Activated CD4-positive, alpha-beta T cell treated with anti-CD3 and anti-CD28 coated beads, Interleukin-2, Interleukin-4, amounts not matched to agents 100 ng/mL and 50 ng/mL, durations not matched to agents 16 hours and 8 hours (primary cell): ENCODE measurements at regions not wholly inside any gene's neighbourhood (a gene's known extent, or its start where the extent isn't known, plus 50 kb on each side); places are given as distances from the start of the nearest gene placed in this dataset.
"Not testable (repeated sequence)": the region's sequence is repeated elsewhere in the genome, so short reads cannot be mapped to it uniquely, and the experiment has no call there.

Experiments
- DNase-seq: peaks from one replicate; pipeline ENCODE4 v3.0.0-alpha.2; 2020; ENCODE audit warnings: low spot score

DNA sequence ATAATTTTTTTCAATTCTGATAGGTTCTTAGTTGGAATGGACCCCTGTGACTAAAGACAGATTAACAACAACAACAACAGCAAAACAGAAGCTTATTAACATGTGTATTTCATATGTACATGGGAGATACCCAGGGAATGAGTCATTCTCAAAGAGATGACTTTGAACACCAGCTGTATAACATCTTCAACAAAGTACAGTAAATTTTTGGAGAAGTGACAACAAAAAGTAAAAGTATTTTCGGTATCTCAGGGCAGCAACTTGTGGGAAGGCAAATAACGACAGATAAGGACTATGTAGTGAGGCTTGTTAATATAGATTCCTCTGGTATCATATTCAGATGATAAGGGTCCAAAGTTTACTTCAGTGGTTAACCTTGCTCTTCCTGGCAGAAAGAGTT, 573.4 kb upstream of the RAG2 start:
- DNase-seq, result no peak

DNA sequence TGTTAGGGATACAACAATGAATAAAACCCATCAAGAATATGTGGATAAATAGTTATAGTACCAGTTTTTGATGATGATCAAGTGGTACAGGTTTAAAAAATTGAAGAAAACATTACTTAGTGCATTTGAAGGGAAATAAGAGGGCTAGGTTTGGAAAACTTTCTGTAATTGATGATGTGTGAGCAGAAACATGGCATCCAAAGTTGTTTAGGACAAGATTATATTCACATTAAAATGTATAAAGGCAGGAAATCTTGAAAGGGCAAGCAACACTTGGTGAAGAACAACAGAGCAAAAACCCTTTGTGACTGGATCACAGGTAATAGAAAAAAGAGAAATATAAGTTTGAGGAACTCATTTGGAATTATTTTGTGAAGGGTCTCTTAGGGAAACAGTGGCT, 572.3 kb upstream of the RAG2 start:
- DNase-seq, result no peak

DNA sequence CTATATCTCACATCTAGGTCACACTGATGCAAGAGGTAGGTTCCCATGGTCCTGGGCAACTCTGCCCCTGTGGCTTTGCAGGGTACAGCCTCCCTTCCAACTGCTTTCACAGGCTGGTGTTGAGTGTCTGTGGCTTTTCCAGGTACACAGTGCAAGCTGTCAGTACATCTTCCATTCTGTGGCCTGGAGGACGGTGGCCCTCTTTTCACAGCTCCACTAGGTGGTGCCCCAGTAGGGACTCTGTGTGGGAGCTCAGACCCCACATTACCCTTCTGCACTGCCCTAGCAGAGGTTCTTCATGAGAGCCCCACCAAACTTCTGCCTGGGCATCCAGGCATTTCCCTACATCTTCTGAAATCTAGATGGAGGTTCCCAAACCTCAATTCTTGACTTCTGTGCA, 547.4 kb upstream of the RAG2 start:
- DNase-seq, result not testable (repeated sequence)

DNA sequence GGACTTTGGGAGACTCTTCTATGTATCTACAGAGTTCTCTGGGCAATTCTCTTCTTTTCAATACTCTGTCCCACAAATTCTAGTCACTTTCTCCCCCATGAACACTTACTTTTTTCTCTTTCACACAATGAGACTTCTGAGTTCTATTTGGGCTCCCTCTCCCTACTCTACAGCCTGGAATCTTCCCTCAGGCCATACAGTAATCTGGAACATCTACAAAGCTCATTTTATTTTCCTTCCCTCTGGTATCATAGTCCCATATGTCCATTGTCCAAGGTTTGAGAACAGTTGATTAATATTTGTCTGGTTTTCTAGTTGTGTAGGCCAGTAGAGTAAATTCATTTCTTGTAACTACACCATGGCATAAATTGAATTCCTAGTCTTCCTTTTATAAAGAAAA, 544.6 kb upstream of the RAG2 start:
- DNase-seq, result no peak

DNA sequence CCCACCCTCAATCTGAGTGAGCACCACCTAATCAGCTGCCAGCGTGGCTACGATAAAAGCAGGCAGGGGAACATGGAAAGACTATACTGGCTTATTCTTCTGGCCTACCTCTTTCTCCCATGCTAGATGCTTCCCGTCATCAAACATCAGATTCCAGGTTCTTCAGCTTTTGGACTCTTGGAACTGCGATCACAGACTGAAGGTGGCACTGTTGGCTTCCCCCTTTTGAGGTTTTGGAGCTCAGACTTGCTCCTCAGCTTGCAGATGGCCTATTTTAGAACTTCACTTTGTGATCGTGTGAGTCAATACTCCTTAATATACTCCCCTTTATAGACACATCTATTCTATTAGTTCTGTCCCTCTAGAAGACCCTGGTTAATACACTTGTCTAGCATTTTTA, 543.7 kb upstream of the RAG2 start:
- no peak for DNase-seq

DNA sequence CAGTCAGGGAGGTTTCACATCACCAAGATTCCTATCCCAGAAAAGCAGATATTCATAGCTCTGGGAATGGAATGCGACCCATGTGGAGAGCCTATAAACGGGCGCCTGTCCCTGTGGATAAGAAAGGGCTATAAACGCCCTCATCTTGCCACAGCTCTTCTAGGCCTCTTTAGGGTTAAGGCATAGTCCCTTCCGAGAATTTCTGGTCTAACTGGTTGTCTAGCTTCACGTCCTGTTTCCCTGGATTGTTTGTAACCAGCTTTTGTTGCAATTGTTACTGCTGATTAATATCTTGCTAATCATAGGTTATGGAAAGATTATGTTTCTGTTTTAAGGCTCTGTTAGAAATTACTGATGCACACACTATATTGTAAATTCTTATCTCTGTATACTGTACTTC, 537.6 kb upstream of the RAG2 start:
- DNase-seq, result not testable (repeated sequence)

DNA sequence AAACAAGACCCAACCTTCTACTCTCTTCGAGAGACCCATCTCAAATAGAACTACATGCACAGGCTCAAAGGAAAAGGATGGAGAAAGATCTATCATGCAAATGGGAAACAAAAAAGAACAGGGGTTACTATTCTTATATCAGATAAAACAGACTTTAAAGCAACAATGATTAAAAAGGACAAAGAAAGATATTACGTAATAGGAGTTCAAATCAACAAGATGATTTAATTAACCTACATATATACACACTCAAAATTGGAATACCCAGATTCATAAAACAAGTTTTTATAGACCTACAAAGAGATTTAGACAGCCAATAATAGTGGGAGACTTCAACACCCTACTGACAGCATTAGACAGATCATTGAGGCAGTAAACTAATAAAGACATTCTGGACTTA, 536.6 kb upstream of the RAG2 start:
- no peak for DNase-seq

DNA sequence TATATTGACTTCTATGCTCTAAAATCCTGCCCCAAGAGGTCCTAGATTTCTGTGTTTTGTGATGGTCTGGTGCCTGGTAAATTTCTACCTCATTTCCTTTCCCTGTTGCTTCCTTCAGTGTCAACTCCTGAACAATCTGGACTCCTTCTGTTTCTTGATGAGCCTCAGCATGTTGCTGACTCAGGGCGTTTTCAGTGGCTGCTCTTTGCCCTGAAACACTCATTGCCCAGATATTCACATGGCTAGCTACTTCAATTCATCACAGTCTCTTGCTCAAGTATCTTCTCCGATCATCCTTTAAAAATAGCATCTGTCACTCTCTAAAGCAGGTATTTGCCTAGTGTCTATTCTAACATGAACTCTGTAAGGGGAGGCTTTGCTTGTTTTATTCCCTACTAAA, 526.3 kb upstream of the RAG2 start:
- no peak for DNase-seq

DNA sequence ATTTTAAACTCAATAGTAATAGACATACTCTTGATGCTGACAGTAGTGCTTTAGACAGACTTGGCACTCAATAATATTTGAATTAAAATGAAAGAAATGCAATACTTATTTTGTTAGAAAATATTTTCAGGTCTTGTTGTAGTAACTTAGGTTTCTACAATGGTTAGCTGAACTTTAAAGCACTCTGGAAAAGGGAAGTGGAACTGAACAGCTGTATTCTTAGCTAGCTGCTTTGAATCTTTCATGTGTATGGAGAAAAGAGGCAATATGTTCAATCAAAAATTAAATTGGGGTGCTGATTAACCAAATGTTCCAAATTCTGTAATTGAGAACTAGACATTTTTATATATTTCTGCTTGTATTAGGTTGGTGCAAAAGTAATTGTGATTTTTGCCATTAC, 517.9 kb upstream of the RAG2 start:
- no peak for DNase-seq

DNA sequence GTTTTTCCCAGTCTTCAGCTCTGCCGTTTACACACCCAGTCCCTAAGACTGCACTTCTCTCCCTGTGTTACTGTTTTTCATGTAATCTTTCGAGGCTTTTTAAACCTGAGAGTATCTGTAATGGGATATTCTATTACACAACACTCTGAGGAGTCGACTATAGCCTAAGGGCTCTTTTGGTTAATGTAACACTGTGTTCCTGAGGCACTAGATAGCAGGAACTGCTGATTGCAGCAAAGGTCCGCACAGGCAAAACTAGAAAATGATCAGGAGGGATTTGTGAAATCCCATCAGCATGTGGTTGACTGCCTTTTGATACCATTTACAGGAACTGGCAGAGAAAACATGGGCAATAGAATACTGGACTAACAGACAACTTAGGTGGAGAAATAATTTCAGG, 512.3 kb upstream of the RAG2 start:
- no peak for DNase-seq

DNA sequence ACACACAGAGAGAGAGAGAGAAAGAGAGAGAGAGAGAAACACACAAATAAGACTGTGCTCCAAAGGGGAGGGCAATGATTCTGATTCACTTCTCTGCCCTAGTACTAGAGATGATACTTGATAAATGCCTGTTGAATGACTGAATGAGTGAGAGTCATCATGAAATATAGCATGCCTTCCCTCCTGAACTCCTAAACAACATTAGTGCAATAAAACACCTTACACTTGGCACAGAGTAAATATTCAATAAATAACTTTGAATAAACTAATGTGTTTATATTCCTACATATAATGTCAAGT, 511.2 kb upstream of the RAG2 start:
- no peak for DNase-seq

DNA sequence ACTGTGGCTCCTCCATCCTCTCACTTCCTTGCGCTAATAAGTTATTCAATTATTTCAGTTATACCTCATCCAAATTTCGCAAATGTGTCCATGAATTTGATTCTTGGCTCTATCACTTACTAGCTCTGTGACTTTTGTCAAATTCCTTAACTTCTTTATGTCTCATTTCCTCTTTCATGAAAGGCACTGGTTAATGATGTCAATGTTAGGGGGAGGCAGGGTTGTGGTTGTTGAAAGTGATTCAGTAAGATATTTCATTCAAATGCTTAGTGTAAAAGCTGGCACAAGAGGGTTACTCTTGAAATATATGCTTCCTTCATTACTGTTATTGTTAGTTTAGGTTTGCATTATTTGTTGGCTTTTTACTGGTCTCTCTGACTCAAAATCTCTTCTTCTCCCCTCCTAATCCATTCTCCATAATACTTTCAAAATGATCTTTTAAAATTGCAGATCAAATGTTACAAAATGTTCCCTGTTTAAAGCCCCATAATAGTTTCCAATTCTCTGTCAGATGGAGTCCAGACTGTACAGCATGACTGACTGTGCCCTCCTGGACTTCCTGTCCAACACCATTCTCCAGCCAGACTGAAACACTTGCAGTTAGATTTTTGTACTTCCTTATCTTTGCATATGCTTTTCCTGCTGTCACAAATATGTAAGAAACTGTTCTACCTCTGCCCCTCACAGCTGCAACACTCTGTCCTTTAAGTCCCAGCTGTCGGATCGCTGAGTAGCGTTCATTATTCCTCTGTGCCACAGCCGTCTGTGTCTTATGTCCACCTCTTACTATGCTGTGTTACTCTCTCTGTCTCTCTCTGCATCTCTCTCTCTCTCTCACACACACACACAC, 510.6 kb upstream of the RAG2 start:
- no peak for DNase-seq

DNA sequence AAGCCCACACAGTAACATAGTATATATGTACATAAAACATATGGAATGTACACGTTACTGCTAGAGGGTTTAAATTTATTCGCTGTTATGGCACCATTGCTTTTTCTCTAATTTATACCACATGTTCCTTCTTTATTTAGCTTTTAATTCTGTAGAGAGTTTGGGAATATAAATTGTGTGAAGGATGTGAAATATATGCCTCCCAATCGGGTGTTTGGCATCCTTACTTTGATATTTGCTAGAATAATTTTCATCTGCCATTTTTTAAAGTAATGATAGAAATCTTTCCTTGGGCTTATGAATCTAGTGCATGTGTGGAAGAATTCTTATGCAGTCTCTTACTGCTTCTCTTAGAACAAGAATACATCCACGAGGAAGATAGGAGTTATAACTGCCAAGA, 509.8 kb upstream of the RAG2 start:
- DNase-seq, result no peak

DNA sequence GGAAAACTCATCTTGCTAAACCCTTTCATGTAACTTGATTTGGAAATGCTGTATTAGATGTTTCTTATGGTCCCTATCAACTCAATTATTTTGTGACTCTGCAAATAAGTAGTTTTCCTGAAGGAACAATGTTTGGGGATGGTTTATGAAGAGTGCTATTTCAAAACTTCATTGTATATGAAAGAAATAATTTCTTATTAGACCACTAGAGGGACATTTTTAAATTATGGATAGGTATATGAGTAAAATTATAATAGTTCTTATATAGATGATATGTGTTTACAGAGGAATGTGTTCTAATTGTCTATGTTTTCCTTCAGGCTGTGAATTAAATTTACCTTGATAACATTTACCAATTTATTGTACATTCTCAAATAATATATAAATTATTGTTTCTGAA, 509.4 kb upstream of the RAG2 start:
- DNase-seq, result no peak

DNA sequence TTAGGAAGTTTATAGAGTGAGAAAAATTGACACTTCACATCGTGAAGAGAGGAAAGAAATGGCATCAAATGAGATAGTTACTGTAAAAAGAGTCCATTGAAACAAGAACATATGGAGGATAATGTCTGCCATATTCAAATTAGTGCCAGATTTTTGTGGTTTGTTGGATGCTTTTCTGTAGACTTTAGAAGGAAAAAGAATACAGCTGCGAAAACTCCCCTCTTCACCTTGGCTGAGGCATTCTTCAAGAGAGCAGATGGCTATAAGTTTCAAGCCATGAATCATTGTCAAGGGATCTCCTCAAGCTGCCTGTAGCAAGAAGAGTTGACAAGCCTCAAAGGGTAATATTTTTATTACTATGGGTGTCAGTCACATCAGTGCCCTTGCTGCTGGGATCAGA, 507.4 kb upstream of the RAG2 start:
- DNase-seq, result no peak

DNA sequence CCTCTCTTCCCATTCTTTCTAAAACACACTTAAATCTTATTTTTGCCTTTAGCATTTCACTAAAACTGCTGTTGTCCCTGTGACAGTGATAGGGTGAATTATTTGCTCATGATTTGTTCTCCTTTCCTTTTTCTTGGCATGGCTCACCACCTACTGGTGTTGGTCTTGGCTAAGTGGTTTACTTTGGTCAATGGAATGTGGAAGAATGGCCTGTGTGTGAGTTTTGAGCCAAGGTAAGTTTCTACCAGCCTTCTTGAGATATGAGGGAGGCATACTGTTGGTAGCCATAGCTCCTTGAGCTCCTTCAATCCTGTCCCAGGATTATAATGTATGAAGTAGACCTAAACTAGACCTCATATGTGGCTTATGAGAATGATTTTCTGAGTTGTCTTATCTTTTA, 506.3 kb upstream of the RAG2 start:
- DNase-seq, result no peak

DNA sequence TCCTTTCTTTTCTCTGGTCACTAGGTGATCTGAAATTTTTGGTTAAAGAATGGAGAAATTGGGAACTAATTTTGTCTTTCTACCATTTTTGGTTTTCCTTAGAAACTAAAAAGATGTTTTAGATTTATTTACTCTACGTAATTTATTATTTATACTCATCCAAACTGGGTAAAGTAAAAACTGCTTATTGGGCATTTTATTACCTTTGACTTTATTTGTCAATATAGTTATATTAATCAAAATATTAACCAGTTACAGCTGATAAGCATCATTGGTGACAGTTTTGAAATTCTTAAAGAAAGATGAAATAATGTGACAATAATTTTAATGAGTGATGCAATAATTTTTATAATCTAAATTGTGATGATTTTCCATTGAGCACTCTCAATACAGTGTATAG, 502.0 kb upstream of the RAG2 start:
- DNase-seq, result no peak

DNA sequence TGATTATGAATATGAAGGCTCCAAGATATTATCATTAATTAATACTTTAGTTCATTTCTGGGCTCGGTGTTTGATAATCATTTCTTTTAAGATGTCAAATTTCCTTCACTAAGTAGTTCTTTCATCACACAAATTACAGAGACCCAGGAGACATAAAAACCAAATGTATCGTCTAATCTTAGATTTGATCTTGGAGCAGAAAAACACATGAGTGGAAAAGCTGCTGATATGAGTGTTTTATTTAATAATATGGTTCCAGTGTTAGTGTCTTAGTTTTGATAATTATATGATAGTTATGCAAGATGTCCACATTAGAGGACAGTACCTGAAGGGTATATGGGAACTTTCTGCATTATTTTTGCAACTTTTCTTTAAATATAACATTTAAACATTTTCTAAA, 494.5 kb upstream of the RAG2 start:
- DNase-seq, result no peak

DNA sequence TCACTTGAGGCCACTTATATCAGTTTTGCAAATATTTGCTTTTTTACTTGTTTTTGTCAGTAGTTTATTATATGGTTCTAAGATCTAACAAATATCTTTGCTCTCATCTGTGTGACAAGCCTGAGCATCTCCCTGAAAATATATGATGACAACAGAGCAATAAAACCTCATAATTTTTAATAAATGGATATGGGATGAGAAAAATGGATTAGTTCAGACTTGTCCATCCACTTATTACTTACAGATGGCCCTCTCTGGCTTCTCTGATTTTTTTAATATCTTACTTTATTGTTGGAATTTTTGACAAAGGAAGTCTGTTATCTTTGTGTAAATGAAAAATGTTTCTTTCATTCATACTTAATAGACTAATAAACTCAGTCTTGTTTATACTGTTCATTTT, 491.4 kb upstream of the RAG2 start:
- no peak for DNase-seq

DNA sequence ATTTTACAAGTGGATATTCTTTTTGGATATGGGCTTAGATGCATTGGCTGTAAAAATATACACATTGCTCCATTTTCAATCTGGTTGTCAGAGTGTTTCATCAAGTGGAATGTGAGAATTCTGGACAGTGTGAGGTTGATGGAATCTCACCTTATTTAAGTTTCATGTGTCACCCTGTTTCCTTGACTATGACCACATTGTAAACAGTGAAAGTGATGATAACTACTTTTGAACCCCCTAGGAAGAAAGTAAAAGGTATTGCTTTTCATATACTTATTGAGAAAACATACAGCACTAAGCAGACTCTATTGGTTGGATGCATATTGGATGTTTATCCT, 490.5 kb upstream of the RAG2 start:
- DNase-seq, result no peak

DNA sequence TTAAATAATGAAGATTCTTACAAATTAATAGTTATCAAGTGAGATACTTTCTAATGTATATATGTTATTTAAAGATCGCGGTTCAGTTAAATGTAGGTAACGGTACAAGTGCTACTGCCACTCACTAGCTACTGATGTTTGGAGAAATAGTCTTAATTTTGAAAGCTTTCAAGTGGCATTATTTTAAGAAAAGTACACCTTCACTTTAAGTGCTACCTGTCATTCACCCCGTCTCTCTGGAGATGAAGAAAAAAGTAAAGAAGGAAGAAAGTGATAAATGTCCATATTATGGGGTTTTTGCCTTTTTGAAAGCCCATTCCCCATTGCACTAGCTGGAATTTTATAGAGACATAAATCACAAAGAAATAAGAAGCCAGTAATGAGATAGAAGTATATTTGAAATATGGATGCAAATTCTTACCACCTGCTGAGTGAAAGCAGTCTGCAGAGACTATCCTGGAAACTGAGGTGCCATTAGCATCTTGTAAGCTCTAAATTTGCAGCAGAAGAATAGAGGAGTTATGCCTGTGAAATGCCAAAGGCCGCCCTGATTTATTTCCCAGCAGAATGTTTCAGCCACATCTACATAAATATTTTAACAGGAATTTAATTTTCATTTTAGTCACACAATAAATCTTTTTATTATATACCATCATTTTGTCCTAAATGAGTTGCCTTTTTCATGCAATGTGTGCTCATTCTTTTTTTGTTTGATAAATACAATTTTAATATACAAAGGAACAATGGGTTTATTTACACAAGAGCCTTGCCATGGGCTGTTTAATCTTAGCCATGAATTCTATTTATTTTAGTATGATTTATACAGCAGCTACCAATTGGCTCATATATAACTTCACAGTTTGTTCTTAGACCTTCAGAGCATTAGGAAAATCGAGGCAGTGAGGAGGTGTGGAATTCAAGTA, 489.9 kb upstream of the RAG2 start:
- DNase-seq, result no peak

DNA sequence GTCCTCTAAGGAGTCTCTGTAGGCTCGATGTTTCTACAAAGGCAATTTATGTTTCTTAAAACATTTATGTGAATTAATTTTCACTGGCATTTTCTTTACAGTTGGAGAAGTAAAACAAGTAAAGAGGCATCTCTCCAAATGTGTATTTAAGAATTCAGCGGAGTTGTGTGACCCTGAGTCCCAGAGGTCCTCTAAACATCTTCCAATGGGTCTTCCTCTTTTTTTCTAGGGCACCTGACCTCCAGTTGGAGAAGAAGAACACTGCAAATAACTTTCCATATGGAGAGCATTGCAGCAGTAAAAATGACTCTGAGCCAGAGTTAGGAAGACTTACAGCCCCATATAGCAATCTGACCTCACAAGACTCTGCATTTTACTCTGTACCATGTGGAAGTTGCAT, 480.5 kb upstream of the RAG2 start:
- no peak for DNase-seq

DNA sequence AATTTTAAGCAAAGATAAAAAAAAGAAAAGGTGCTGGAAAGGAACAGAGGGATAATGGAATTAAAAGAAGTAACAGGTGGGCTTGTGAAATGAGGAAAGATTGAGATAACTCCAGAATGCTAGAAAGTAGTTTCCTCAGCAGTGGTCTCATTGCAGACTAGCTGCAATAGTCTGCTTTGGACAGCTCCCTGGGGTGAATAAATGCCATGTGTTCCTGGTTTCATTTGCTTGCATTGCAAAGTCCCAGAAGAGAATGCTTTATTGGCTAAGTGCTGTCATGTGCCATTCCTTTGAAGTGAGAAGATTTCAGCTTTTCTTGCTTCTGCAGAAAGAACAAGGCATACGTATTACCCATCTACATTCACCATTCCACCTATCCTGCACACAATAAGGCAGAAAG, 478.8 kb upstream of the RAG2 start:
- no peak for DNase-seq

DNA sequence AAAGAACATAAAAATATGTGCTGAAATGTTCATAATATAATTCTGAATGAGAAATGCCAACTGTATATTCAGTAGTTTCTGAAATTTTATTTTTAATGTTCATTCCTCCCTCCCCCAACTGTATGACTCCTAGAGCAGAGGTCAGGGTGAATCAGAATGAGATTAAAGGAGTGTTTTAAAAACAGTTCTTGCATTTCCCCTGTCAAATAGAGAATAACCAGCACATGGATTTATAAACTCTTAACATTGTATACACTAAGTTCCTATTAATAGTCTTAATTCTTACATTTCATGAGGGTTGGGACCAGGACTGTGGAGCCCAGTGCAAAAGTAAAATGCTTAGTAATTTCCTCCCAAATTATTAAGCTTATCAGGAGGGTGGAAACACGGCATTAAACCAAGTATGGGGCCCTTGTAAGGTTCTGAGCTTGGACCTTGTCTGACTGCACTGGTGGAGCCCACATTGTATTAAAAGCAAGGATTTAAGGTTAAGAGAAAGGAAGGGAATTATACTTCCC, 474.6 kb upstream of the RAG2 start:
- DNase-seq, result no peak
